ENCODE measurements at regions not wholly inside any gene's neighbourhood (a gene's known extent, or its start where the extent isn't known, plus 50 kb on each side); places are given as distances from the start of the nearest gene placed in this dataset.

- FAIRE-seq: no peak
- DNase-seq (ENCODE audit: low spot score): no peak
Observed at GRCh38 chr4:53920883-53921282, 143.5 kb downstream of the CHIC2 start.

GRCh38 chr4:53920116-53920515, 144.3 kb downstream of the CHIC2 start:
- no peak for DNase-seq (ENCODE audit: low spot score)
- FAIRE-seq: no peak

DNA sequence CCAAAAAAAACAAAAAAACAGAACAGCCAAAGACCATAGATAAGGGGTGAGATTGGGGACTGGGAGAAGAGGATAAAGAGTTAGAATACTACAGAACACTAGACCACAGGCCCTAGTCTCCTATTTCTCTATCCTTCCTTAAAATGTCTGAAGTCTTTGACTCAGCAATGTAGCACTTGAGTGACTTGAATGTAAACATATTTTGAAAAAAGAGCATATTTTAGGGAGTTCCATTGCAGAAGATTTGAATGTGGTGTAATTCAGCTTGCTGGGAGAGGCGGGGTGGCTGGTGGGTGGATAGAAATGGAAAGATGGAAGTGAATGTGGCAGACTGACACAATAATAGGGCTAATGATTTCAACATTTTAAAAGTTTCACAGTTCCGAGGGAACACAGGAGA, 144.9 kb downstream of the CHIC2 start:
- FAIRE-seq: no peak
- DNase-seq (ENCODE audit: low spot score): no peak

GRCh38 chr4:53917729-53918128, 146.7 kb downstream of the CHIC2 start:
- DNase-seq (ENCODE audit: low spot score) (peak; percentile 17), FAIRE-seq (no peak)

DNA sequence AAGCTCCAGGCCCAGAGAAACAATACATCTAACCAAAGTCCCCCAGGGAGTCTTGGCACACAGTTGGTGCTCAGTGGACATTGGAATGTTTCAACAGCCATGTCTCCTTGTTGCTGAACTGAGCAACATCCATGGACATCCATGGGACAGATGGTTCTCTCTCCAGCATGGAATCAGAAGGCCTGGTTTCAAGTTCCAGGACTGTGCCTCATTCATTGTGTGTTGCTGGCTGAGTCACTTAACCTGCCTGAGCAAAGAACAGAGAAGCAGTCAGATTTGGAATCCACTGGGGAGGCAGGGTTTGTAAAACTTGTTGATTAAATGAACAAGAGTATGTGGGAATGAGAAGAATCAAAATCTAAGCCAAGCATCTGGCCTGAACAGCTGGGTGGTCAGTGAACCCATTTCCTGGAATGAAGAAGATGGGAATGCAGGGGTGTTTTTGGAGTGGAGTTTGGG, 147.9 kb downstream of the CHIC2 start:
- no peak for FAIRE-seq
- no peak for DNase-seq (ENCODE audit: low spot score)

DNA sequence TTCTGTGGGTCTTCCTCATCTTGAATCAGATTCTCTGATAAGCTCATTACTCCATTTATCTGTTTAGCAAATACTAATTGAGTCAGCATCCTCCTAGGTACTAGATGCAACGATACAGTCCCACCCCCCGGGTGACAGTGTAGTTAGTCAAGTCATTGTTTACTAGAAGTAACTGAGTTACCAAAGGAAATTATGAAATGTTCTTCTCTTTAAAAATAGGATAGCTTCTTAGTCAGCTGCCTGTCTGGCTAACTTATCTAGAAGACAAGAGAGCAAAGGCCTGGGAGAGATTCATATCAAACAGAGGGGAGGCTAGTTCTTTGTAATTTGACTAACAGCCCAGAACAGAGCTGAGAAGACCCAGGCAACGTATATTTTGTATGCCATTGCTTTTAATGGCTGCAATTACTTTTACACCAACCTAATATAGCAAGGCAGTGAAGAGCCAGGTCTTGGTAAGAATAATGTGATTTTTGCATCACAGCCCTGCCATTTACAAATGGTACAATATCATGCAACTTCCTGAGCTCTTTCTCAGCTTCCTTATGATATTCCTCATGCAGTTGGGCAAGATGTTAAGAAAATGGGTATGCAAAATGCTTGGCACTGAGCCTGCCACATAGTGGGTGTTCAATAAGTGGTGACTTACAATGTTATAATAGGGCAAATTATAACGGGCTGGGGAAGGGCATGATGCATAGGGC, 149.9 kb downstream of the CHIC2 start:
- DNase-seq (ENCODE audit: low spot score) (peak; percentile 79), FAIRE-seq (no peak)

DNA sequence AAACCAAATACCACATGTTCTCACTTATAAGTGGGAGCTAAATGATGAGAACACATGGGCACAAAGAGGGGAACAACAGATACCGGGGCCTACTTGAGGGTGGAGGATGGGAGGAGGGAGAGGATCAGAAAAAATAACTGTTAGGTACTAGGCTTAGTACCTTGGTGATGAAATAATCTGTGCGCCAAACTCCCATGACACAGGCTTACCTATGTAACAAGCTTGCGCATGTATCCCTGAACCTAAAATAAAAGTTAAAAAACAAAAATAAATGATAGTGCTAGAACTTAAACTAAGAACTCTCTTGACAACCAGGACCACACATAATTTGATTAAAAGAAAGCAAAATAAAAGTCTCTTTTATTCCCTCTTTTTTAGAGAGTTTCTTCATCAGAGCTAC, 150.6 kb downstream of the CHIC2 start:
- FAIRE-seq: no peak
- DNase-seq (ENCODE audit: low spot score): no peak

DNA sequence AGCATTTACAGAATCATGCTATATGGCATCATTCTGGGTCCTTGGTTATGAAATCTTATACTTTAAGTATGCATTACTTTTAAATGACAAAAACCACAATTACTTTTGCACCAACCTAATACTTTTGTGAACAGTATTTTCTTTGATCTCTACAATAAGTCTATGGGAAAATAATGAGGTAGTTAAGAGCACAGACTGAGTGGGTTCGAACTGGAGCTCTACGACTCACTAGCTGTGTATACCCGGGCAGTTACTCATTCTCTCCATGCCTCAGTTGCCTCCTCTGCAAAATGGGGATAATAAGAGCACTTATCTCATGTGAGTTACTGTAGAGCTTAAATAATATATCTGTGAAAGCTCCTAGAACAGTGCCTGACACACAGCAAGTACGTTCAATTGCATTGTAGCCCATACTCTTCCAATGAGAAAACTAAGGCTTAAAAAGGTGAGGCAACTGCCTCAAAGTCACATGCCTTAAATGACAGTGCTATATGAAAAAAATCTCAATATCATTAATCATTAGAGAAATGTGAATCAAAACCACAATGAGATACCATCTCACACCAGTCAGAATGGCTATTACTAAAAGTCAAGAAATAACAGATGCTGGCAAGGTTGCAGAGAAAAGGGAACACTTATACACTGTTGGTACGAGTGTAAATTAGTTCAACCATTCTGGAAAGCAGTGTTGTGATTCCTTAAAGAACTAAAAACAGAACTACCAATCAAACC, 151.5 kb downstream of the CHIC2 start:
- FAIRE-seq (no peak), DNase-seq (ENCODE audit: low spot score) (no peak)

GRCh38 chr4:53908661-53909078, 155.7 kb downstream of the CHIC2 start:
- peak; percentile 80 for FAIRE-seq

DNA sequence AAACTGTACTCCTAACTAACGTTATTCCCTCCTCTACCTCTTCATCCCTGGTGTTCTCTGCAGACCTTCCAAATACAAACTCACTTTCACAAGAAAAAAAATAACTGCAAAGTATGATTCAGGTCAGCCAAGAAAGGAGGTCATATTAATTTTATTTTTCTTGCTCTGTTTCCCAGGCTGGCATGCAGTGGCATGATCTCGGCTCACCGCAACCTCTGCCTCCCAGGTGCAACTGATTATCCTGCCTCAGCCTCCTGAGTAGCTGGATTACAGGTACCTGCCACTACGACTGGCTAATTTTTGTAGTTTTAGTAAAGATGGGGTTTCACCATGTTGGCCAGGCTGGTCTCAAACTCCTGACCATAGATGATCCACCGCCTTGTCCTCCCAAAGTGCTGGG, 156.6 kb downstream of the CHIC2 start:
- DNase-seq (ENCODE audit: low spot score) (no peak), FAIRE-seq (no peak)

More at GRCh38 chr4:53908661-53909078, 155.7 kb downstream of the CHIC2 start:
- DNase-seq (ENCODE audit: low spot score): peak; percentile 80

DNA sequence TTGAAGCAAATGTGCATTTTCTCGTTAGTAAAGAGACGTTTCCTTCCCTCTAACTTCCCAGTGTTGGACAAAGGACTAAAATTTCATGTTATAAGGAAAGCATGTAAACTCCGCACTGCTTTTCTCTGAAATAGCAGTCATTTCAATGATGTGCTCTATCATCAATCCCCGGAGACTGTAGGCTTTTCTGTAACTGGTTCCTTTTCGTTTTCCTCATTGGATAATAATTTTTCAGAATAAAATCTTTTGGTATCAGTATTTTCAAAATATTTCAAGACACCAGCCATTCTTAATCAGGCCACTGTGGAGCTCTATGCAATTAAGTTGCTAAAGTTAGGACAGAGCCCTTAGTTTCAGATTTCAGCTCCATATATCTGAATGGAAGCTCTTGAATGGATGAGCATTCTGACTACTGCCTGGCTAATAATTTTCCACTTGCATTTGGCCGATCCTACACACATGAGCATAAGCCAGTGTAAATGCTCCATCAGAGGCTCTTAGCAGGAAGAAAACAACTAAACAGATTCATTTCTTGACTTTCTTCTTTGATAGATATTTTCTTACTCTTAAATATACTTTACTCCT, 157.7 kb downstream of the CHIC2 start:
- DNase-seq (ENCODE audit: low spot score) (no peak), FAIRE-seq (no peak)

- DNase-seq (ENCODE audit: low spot score) (no peak), FAIRE-seq (no peak)
Observed at GRCh38 chr4:53905941-53906377, 158.4 kb downstream of the CHIC2 start.

DNA sequence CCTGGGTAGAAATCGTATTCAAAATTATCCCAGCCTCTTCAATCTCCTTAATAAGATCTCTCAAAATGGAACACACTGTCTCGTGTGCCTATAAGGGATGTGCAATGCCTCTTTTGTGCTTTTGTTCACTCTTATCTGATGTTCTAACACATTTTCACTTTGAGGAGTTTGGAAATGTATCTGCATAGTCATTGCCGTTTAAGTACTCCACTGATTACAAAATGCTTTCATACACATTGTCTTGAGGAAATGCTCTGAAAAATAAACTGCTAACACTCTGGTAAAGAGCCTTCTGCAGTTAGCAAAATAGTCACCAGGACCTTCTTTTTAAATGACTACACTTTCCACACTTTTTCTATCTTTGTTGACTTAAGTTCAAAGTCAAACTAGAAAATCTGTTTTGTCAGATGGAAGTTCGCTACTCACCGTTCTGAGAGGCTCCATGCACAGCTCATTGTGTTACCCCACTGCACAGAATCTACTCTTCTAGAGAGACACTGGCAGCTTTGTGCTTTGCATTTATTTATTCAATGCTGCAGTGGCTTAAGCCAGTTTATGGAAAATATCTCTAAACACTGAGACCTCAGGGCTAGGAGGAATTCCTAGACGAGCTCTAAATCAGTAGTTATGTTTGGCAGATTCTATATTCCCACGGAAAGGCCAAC, 159.0 kb downstream of the CHIC2 start:
- DNase-seq (ENCODE audit: low spot score): no peak
- FAIRE-seq: no peak

DNA sequence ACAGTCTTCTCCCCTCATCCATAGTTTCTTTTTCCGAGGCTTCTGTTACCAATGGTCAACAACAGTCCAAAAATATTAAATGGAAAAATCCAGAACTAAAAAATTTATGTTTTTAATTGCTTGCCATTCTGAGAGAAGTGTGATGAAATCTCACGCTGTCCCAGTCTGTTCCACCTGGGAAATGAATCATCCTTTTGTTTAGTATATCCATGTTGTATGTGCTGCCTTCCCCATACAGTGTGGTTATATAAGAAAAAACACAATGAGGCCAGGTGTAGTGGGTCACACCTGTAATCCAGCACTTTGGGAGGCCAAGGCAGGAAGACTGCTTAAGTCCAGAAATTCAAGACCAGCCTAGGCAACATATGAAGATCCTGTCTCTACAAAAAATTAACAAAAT, 161.6 kb downstream of the CHIC2 start:
- no peak for FAIRE-seq

GRCh38 chr4:53900271-53900649, 164.1 kb downstream of the CHIC2 start:
- DNase-seq (ENCODE audit: low spot score) (no peak), FAIRE-seq (no peak)

More for the DNA sequence above, 161.6 kb downstream of the CHIC2 start:
- DNase-seq (ENCODE audit: low spot score): no peak

GRCh38 chr4:53899586-53900270, 164.7 kb downstream of the CHIC2 start:
- no peak for FAIRE-seq
- no peak for DNase-seq (ENCODE audit: low spot score)

DNA sequence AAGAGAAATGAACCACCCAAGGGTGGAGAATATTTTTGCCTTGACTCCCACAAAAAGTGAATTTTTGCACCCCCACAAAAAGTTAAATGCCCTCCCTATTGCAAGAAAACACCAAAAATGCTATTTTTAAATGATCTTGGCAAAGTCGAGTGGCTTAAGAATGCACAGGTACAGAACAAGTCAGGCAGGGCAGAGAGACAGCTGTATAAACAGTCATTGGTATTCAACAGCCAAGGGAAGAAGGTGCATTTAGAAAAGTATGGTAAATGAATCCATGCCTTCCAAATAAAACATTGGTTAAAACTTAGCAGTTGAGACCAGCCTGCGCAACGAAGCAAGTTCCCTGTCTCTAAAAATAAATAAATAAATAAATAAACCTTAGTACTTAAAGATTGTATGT, 169.3 kb downstream of the CHIC2 start:
- FAIRE-seq: no peak
- no peak for DNase-seq (ENCODE audit: low spot score)

DNA sequence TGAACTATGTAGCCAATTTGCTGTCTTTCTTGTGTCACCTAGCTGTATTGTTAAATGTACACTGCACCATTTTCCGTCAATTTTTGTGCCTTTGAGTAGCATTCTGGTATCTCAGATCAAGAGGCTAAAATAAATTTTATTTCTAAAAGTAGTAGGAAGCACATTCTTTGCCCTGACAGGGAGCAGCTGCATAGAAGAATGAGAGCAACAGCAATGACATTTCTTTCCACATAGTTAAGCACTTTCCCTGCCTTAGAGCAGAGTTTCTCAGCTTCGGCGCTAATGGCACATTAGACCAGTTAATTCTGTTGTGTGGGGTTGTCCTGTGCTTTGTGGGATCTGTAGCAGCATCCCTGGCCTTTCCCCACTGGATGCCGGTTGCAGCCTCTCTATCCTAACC, 173.9 kb downstream of the CHIC2 start:
- FAIRE-seq: no peak
- no peak for DNase-seq (ENCODE audit: low spot score)

DNA sequence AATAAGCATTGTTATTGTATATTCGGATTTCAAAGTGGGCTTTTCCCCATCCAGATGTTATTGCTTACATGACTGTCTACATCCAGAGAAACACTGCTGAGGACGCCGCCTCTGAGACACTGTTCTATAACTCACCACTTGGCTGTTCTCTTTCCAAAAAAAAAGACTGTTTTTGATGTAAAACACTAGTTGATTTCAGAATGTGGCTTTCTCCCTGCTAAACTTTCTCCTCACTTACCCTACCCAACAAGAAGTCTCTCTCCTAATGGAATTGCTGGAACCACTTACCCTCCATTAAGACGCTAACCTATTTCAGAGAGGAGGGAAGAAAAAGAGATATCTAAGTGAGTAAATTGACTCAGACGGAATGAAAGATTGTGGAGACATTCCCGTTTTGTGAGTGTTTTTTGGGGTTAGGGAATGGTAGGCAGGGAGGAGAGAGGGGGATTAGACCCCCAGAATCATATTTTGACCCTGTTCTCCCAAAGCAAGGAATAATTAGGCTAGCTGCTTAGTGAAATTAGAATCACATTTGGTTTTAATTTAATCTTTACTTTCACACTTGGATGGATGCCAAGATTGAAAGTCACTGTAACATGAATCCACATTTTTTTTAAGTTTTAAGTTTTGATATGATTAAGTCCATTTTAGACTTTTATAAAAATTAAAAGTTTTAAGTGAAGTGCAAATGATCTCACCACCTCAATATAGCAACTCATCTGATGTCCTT, 174.9 kb downstream of the CHIC2 start:
- FAIRE-seq: no peak
- no peak for DNase-seq (ENCODE audit: low spot score)

- FAIRE-seq (no peak), DNase-seq (ENCODE audit: low spot score) (no peak)
Observed at GRCh38 chr4:53886090-53886489, 178.3 kb downstream of the CHIC2 start.

DNA sequence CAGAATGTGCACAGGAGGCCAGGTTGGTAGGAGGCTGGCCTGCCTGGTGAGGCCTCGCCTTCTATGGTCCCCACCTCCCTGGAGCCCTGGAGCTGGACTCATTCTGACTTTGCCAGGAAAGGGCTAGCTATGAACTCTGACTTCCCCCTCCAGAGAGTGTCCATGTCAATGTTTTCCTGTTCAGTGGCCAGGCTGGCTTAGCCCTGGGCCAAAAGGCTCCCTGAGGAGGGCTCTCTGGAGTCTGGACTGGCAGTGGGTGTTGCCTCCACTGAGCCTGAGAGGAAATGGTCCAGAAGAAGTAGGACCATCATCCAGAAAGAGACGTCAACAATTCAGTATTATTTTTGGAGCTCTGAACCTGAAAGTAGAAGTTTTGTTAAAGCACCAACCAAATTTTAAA, 178.7 kb downstream of the CHIC2 start:
- FAIRE-seq: no peak

More for the DNA sequence above, 178.7 kb downstream of the CHIC2 start:
- DNase-seq (ENCODE audit: low spot score): no peak
